Activated naive CD4-positive, alpha-beta T cell treated with anti-CD3 and anti-CD28 coated beads, Interleukin-2, amount 10 ng/mL, durations not matched to agents 7 days and 5 days (primary cell): ENCODE measurements at regions not wholly inside any gene's neighbourhood (a gene's known extent, or its start where the extent isn't known, plus 50 kb on each side); places are given as distances from the start of the nearest gene placed in this dataset.

Source experiments
- CTCF ChIA-PET: fragments of 350-600 bp; sonication (Branson Sonifier 250); formaldehyde crosslinking; loops from one replicate; lab custom pipeline; 2021; ENCODE audit warnings: antibody characterized with exemption; lab: Charles Lee
- DNase-seq: peaks from one replicate; pipeline ENCODE4 v3.0.0-alpha.2; 2020
- H3K27ac Mint-ChIP-seq: one replicate; pipeline ENCODE4 v1.8.0; 2021; ENCODE audit warnings: mild to moderate bottlenecking, moderate library complexity, mixed read lengths
- H3K27me3 Mint-ChIP-seq: one replicate; pipeline ENCODE4 v1.8.0; 2021; ENCODE audit warnings: mild to moderate bottlenecking, mixed read lengths
- H3K36me3 Mint-ChIP-seq: one replicate; pipeline ENCODE4 v1.8.0; 2021; ENCODE audit warnings: mixed read lengths
- H3K4me1 Mint-ChIP-seq: one replicate; pipeline ENCODE4 v1.8.0; 2021; ENCODE audit warnings: mixed read lengths
- H3K4me3 Mint-ChIP-seq: one replicate; pipeline ENCODE4 v1.8.0; 2021; ENCODE audit warnings: mild to moderate bottlenecking, moderate library complexity, mixed read lengths
- H3K9me3 Mint-ChIP-seq: one replicate; pipeline ENCODE4 v1.8.0; 2021; ENCODE audit warnings: mixed read lengths

DNA sequence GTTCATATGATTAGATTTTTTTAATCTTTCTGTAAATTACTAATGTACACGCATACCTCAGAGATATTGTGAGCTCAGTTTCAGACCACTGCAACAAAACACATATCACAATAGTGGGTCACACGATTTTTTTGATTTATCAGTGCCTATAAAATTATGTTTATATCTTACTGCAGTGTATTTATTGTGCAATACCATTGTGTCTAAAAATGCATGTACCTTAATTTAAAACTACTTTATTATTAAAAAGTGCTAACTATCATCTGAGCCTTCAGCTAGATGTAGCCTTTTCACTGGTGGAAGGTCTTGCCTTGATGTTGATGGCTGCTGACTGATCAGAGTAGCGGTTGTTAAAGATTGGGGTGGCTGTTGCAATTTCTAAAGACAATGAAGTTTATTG is 918.8 kb upstream of the CHORDC1 start:
- H3K4me3 Mint-ChIP-seq, result no peak overlapping the region
- no peaks in the 10 kb centered on the region for H3K27me3 Mint-ChIP-seq
- no peaks in the 10 kb centered on the region for H3K36me3 Mint-ChIP-seq
- H3K27ac Mint-ChIP-seq, result no peak overlapping the region
- no peaks in the 10 kb centered on the region for H3K4me1 Mint-ChIP-seq
- CTCF ChIA-PET, result no interaction called here
- peaks cover 7% of the 10 kb centered on the region for H3K9me3 Mint-ChIP-seq
- DNase-seq, result no peak

DNA sequence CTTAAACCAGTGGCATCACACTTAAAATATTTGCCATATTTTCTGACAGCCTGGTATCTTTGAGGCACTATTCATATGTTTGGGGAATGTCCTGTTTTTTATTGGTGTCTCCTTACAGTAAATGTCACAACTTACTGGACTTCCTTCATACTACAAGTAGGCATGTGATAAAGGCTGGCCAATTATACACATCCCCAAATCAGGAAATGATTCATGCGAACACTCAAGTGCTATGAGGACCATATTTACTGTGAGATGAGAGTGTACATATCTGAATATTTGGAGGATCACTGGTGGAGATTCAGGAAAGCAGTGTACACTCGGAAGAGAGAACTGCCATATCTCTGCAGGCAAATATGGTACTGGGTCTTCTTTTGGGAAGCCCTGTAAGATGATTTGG is 913.8 kb upstream of the CHORDC1 start:
- CTCF ChIA-PET, result no interaction called here
- DNase-seq, result no peak
- no peaks in the 10 kb centered on the region for H3K27me3 Mint-ChIP-seq
- no peak overlapping the region for H3K27ac Mint-ChIP-seq
- H3K36me3 Mint-ChIP-seq, result no peaks in the 10 kb centered on the region
- no peaks in the 10 kb centered on the region for H3K4me1 Mint-ChIP-seq
- H3K4me3 Mint-ChIP-seq, result no peak overlapping the region
- peaks cover 10% of the 10 kb centered on the region for H3K9me3 Mint-ChIP-seq

DNA sequence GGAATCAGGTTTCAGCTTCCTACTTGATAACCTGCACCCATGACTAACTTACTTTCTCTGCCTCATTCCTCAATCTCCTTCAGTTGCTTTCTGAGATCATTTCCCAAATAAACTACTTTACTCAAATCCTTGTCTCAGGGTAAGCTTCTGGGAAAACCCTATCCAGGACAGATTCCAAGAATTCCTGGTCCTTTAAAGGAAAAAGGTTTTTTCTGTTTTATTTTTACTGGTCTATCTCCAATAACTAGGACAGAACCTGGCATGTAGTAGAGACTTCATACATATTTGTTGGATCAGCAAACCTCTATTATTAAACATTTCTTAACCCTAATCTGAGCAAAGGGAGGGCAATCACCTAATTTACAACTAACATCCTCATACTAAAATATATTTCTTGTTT is 910.5 kb upstream of the CHORDC1 start:
- CTCF ChIA-PET, result no interaction called here
- Mint-ChIP-seq H3K27ac (no peak overlapping the region), H3K36me3 (no peaks in the 10 kb centered on the region), H3K4me3 (no peak overlapping the region), H3K9me3 (peaks cover 9% of the 10 kb centered on the region), H3K4me1 (no peaks in the 10 kb centered on the region), H3K27me3 (no peaks in the 10 kb centered on the region)
- no peak for DNase-seq

DNA sequence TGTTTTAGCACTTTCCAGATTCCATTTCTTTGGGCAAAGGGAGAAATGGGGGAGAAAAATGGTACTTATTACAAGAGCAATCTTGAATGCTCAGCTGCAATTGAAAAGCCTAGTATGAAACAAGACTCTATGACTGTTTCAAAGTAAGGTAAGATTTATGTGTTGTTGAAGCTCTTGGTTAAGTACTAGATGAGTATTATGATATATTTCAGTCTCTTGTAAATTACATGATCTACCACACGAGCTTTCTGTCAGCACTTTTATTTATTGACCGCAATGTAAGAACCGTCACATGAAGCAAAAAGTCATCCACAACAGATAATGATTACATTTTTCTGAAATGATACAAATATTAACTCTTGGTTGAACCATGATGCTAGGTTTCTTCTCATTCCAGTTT is 906.7 kb upstream of the CHORDC1 start:
- no peaks in the 10 kb centered on the region for H3K36me3 Mint-ChIP-seq
- H3K27ac Mint-ChIP-seq, result no peak overlapping the region
- no peaks in the 10 kb centered on the region for H3K4me1 Mint-ChIP-seq
- H3K9me3 Mint-ChIP-seq, result peaks cover 6% of the 10 kb centered on the region
- no peak for DNase-seq
- CTCF ChIA-PET, result no interaction called here
- H3K27me3 Mint-ChIP-seq, result no peaks in the 10 kb centered on the region
- no peak overlapping the region for H3K4me3 Mint-ChIP-seq

DNA sequence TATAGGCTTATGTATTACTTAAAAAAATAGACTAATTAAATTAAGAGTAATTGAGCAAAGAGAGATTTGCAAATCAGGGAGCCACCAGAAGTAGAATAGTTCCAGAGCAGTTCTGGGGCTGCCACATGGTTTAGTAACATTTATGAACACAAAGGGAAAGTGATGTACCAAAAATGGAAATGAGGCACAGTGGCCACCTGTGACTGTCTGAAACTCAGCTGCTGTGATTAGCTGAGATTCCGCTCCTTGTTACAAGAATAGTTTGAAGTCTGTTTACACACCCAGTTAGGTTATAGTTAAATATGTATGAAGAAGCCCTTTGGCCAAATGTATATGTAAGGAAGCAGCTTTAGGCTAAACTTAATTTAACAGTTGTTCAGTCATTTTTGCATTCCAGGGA is 901.5 kb upstream of the CHORDC1 start:
- Mint-ChIP-seq H3K9me3 (peaks cover 11% of the 10 kb centered on the region), H3K4me1 (no peaks in the 10 kb centered on the region), H3K4me3 (no peak overlapping the region), H3K27ac (no peak overlapping the region), H3K36me3 (no peaks in the 10 kb centered on the region), H3K27me3 (no peaks in the 10 kb centered on the region)
- DNase-seq, result no peak
- CTCF ChIA-PET, result no interaction called here

DNA sequence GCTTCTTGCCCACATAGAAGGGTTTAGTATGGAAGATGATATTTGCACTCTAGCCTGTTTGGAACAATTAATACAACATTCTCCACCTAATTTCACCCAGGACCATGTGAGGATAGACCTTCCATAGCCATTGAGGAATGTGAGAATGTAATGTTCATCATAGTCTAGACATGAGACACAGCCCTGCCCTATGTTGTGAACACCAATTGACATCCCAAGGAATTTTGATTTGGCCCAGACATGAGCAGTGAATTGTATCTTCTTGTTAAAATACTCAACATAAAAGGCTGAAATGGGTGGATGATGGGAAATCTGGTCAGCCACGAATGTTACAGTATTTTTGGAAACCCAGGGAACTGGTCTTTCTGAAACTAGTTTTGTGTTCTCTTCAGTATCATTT is 892.3 kb upstream of the CHORDC1 start:
- Mint-ChIP-seq H3K4me3 (no peak overlapping the region), H3K27ac (no peak overlapping the region), H3K9me3 (no peaks in the 10 kb centered on the region), H3K4me1 (no peaks in the 10 kb centered on the region), H3K27me3 (no peaks in the 10 kb centered on the region), H3K36me3 (no peaks in the 10 kb centered on the region)
- CTCF ChIA-PET, result no interaction called here
- DNase-seq, result no peak

DNA sequence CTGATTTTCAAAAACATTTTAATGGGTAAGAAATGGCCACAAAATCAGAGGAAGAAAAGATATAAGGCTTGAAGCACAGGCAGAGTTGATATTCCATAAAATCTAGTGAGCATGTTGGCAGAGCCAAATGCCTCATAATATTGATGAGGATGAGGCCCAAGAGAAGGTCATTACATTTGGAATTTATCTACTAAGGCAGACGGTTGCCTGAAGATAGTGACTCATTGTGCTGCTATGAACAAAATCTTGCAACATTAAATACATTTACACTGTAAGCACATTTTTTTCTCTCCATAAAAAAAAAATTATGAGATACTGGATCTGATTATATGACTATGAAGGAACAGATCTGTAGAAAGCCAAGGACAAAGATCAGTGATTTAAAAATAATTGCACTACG is 881.4 kb upstream of the CHORDC1 start:
- Mint-ChIP-seq H3K4me1 (no peaks in the 10 kb centered on the region), H3K9me3 (no peaks in the 10 kb centered on the region), H3K4me3 (no peak overlapping the region), H3K27ac (no peak overlapping the region), H3K27me3 (no peaks in the 10 kb centered on the region), H3K36me3 (no peaks in the 10 kb centered on the region)
- no peak for DNase-seq
- CTCF ChIA-PET, result no interaction called here

DNA sequence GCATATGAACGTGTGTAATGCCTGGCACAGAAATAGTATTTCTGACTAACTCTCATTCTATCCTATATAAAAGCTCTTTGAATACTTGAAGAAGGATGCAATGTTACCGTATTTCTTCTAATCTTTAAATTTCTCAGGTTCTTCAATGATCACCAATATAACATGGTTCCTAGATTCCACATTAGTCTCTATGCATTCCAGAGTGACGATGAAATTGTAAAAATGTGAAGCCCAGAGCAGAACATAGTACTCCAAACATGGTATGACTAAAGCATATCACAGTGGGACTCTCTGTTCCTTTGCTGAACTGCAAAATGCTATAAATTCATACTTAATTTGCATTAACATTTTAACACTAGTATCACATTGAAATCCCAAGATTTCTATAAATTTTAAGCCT is 877.6 kb upstream of the CHORDC1 start:
- H3K4me1 Mint-ChIP-seq, result no peaks in the 10 kb centered on the region
- H3K9me3 Mint-ChIP-seq, result peaks cover 2% of the 10 kb centered on the region
- CTCF ChIA-PET, result no interaction called here
- H3K36me3 Mint-ChIP-seq, result no peaks in the 10 kb centered on the region
- no peaks in the 10 kb centered on the region for H3K27me3 Mint-ChIP-seq
- no peak overlapping the region for H3K27ac Mint-ChIP-seq
- H3K4me3 Mint-ChIP-seq, result no peak overlapping the region
- no peak for DNase-seq

DNA sequence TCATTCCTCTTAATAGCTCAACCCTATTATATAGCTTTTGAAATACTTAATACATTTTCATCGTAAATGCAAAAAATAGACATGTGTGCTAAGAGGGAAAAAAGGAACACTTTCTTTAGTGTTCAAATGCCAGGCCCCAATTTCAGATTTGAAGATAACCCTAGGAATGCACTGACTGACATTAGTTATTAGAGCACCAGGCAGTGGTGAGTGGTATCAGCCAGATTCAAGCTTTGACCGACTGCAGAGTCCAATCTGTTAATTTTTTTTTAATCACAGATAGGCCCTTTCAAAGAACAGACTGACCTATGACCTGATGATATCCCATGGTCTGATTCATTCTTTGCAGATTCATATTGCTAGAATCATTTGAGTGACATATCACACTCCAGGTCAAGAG is 874.2 kb upstream of the CHORDC1 start:
- DNase-seq, result no peak
- Mint-ChIP-seq H3K4me3 (no peak overlapping the region), H3K9me3 (peaks cover 2% of the 10 kb centered on the region), H3K27me3 (no peaks in the 10 kb centered on the region), H3K4me1 (no peaks in the 10 kb centered on the region), H3K27ac (no peak overlapping the region), H3K36me3 (no peaks in the 10 kb centered on the region)
- CTCF ChIA-PET, result no interaction called here

DNA sequence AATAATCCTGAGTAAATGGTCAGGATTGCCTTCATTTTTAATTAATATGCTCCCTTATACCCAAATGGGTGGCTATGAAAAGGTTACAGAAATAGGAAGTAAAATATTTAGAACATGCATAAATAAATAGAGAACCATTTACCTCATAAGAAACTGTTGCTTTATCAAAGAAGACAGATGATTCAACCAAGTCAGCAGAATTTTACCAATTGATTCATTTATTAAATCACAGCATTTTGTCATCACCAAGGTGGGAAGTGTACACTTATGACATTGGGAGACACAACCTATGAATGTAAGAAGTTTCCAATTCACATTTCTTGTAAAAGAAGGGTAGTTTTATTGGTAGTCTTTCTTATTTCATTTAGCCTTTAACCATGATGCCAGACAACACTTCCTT is 870.3 kb upstream of the CHORDC1 start:
- DNase-seq, result no peak
- Mint-ChIP-seq H3K4me3 (no peak overlapping the region), H3K9me3 (peaks cover 2% of the 10 kb centered on the region), H3K4me1 (no peaks in the 10 kb centered on the region), H3K36me3 (no peaks in the 10 kb centered on the region), H3K27me3 (no peaks in the 10 kb centered on the region), H3K27ac (no peak overlapping the region)
- CTCF ChIA-PET, result no interaction called here

DNA sequence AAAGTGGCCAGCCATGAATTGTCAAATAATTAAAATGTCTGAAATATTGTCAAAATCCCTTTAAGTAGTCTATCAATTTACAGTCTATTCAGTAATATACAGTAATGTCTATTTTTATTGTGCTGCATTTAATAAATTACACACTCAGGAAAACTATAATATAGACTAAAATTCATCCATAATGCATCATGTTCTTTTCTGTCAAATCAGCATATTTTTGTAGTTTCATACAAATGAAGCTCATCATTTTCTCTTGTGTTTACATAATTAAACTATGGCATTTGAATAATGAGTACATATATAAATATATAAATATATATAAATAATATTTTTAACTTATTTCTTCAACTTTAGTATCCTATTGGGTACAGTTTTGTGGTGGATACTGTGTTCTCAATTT is 868.7 kb upstream of the CHORDC1 start:
- CTCF ChIA-PET, result interaction anchor here (0.7 kb wide), 1 partner anchor 15 kb away, joined by 3 read pairs; no protein-coding TSS in a partner anchor
- Mint-ChIP-seq H3K27me3 (no peaks in the 10 kb centered on the region), H3K4me1 (no peaks in the 10 kb centered on the region), H3K36me3 (no peaks in the 10 kb centered on the region), H3K4me3 (no peak overlapping the region), H3K9me3 (peaks cover 3% of the 10 kb centered on the region), H3K27ac (no peak overlapping the region)
- no peak for DNase-seq

DNA sequence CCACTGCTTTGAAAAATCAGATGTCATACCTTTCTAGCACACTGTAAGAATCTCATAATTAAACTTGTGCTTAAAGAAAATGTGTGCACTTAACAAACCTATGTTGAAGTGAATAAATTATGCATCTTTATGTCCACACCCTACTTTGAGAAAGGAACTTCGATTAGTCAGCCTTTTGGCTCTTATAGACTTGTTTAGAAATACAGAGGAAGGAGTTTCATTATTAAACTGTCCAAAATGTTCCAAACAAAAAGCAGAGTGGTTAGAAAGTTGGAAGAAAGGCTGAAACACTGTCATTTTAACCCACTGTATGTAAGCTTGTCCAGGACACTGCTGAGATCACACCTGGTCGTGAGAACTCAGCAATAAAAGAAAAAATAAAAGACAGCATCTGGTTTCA is 863.2 kb upstream of the CHORDC1 start:
- no peak for DNase-seq

DNA sequence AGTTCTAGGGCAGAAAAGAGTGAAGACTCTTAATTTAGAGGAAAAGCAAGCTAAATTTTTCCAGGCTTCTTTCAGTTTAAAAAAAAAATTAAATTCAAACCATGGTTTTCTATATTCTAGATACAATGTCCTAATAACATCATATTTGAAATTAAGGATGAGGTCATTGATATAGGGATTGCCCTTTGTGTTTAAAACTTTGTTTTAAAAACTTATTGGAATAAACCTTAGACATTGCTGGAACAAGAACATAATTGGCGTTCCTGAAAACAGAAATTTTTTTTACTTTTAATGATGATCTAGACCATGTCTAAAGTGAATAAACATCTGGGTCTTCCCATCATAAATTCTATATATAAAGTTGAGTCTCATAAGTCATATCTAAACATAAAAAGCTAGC is 859.4 kb upstream of the CHORDC1 start:
- CTCF ChIA-PET, result no interaction called here
- no peaks in the 10 kb centered on the region for H3K36me3 Mint-ChIP-seq

More for the DNA sequence above, 863.2 kb upstream of the CHORDC1 start:
- H3K4me3 Mint-ChIP-seq, result no peak overlapping the region
- no peaks in the 10 kb centered on the region for H3K27me3 Mint-ChIP-seq
- H3K4me1 Mint-ChIP-seq, result no peaks in the 10 kb centered on the region
- H3K9me3 Mint-ChIP-seq, result peaks cover 18% of the 10 kb centered on the region
- no peaks in the 10 kb centered on the region for H3K36me3 Mint-ChIP-seq
- CTCF ChIA-PET, result no interaction called here
- H3K27ac Mint-ChIP-seq, result no peak overlapping the region

DNA sequence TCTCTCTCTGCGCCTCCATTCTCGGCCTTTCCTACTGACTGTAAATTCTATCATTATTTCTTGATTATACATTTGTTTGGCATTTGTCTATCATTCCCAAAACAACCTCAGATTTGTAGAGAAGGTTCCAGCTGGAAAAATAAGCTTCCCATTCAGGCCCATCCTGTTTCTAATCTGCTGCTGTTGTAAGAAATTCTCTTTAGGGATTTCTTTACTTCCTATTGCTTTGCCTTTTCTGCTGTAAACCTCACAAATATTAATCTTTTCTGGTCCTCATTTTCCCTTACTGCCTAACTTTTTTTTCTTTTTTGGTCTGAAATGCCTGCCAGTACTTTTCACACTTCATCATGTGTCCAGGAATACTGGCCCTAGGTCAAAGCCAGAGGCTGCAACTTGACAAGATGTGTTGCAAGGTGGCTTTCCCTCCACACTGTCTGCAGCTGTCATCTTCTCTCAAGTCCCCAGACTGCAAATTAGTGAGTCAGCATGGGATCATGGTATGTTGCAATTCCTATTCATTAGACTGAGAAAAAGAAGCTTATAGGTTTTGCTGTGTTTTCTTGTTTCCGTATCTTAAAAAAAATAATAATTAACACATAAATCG is 858.7 kb upstream of the CHORDC1 start:
- DNase-seq, result no peak
- Mint-ChIP-seq H3K4me3 (no peak overlapping the region), H3K36me3 (no peaks in the 10 kb centered on the region), H3K9me3 (peaks cover 18% of the 10 kb centered on the region), H3K4me1 (no peaks in the 10 kb centered on the region), H3K27me3 (no peaks in the 10 kb centered on the region), H3K27ac (no peak overlapping the region)
- CTCF ChIA-PET, result no interaction called here

More for the DNA sequence above, 859.4 kb upstream of the CHORDC1 start:
- no peaks in the 10 kb centered on the region for H3K27me3 Mint-ChIP-seq
- no peak overlapping the region for H3K27ac Mint-ChIP-seq
- DNase-seq, result no peak
- H3K9me3 Mint-ChIP-seq, result peaks cover 18% of the 10 kb centered on the region
- H3K4me3 Mint-ChIP-seq, result no peak overlapping the region
- H3K4me1 Mint-ChIP-seq, result no peaks in the 10 kb centered on the region

DNA sequence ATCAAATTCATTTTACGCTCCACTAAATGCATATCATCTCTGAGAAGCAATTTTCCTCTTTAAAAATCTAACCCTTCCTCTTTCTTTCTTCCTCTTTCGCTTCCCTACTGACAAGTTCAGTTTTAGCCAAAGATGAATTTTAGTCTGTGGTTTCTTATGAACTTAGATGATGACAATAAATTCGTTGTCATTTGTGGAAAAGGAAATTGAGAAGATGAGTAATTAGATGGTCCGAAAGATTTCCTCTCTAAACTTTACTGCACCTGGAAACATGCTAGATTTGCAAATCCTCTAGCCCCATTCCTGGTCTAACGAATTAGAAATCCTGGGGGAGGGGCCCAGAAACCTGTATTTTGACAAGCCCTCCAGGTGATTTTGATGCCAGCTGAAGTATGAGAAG is 855.4 kb upstream of the CHORDC1 start:
- no peaks in the 10 kb centered on the region for H3K4me1 Mint-ChIP-seq
- H3K36me3 Mint-ChIP-seq, result no peaks in the 10 kb centered on the region
- H3K9me3 Mint-ChIP-seq, result peaks cover 7% of the 10 kb centered on the region
- H3K4me3 Mint-ChIP-seq, result no peak overlapping the region
- no peaks in the 10 kb centered on the region for H3K27me3 Mint-ChIP-seq
- no peak overlapping the region for H3K27ac Mint-ChIP-seq
- DNase-seq, result no peak
- CTCF ChIA-PET, result no interaction called here
